PFSK-1 (cell line): ENCODE measurements at regions not wholly inside any gene's neighbourhood (a gene's known extent, or its start where the extent isn't known, plus 50 kb on each side); places are given as distances from the start of the nearest gene placed in this dataset.

Source experiments
- POLR2AphosphoS5 ChIP-seq: IDR thresholded peaks from 2 replicates; pipeline ENCODE4 v1.6.1; 2012; ENCODE audit warnings: low read depth, mild to moderate bottlenecking, control low read depth, low read length, moderate library complexity
- REST ChIP-seq, 2 experiments: IDR thresholded peaks; 2 replicates each; pipeline versions ENCODE4 v1.6.1 to v1.8.0; 2011 to 2012; ENCODE audit warnings: low read depth in 2 of 2, low read length in 2 of 2, control low read depth in 1 of 2, inconsistent platforms in 1 of 2, mild to moderate bottlenecking in 1 of 2, moderate library complexity in 1 of 2; ENCODE audit not compliant: insufficient read depth in 1 of 2
- SIN3A ChIP-seq: IDR thresholded peaks from 2 replicates; pipeline ENCODE4 v1.6.1; 2012; ENCODE audit warnings: mild to moderate bottlenecking, low read length, moderate library complexity, borderline replicate concordance; ENCODE audit not compliant: insufficient read depth
- TAF1 ChIP-seq: IDR thresholded peaks from 2 replicates; pipeline ENCODE4 v1.6.1; 2012; ENCODE audit warnings: low read length, control low read depth, borderline replicate concordance; ENCODE audit not compliant: insufficient read depth

- TF ChIP-seq POLR2AphosphoS5 (no peak), TAF1 (no peak), SIN3A (no peak), REST (IDR thresholded peaks at IDR 0.05; ENCODE audit: insufficient read depth in 1 of 2, low read depth in 2 of 2, low read length in 2 of 2) (no peak)
These were observed 123.6 kb upstream of the SLC1A3 start for GRCh38 chr5:36482812-36483211.
